Muscle of back (tissue), 3 donors: ENCODE measurements at regions not wholly inside any gene's neighbourhood (a gene's known extent, or its start where the extent isn't known, plus 50 kb on each side); places are given as distances from the start of the nearest gene placed in this dataset.

ENCODE experiments used
- DNase-seq, 3 donors: peaks; one replicate each; pipeline versions ENCODE4 v3.0.0 to v3.0.0-alpha.2; 2013

DNA sequence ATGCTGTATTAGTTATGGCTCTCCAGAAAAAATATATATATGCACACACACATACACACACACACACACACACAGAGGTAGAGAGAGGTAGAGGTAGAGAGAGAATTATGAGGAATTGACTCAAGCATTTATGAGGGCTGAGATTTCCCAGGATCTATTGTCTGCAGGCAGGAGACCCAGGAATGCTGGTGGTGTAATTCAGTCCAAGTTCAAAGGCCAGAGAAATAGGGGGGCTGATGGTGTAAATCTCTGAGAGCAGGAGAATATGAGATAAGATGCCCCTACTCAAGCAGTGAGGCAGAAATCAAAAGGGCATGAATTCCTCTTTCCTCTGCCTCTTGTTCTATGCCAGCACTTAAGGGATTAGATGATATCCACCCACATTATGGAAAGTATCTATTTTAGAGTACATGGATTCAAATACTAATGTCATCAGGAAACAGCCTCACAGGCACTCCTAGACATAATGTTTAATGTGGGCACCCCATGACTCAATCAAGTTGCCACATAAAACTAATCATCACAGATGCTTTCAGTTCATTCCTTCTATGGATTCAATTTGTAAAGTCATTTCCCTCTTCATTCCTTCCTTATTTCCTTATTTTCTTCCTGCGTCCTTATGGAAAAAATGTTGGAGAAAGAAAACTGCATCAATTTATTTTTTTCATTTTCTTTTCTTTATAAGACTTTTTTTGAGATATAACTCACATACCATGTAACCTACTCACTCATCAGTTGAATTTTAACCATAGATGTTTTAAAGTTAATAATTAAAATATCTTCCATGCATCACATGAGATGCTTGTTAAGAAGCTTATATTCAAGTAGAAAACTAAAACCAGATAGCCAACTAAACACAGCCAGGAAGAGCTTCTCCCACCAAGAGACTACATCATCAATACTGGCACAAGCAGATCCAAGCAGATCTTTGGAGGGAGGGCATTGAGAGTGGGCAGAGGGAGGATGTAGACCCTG, 406.2 kb downstream of the MBD2 start:
- no peak for DNase-seq

DNA sequence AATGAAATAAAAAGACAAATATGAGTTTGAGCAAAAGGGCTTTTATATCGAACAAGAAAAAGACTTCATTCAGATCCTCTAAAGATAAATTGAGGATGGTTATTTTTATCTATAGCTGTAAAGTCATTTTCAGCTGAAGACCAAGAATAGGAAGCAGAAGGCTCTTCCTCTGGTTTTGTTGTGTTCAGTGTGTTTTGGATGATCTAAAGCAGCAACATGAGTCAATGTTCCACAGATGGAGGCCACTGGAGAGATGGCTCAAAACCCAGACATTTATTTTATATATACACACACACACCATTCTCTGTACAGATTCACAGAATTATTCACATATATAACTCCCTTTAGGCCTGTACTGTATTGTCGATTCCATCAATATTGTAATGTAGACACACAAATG, 424.3 kb downstream of the MBD2 start:
- DNase-seq: no peak

- DNase-seq: peak in 1 of 3 donors; percentile 9
Measured at GRCh38 chr18:53799134-53799533, 425.3 kb downstream of the MBD2 start.

DNA sequence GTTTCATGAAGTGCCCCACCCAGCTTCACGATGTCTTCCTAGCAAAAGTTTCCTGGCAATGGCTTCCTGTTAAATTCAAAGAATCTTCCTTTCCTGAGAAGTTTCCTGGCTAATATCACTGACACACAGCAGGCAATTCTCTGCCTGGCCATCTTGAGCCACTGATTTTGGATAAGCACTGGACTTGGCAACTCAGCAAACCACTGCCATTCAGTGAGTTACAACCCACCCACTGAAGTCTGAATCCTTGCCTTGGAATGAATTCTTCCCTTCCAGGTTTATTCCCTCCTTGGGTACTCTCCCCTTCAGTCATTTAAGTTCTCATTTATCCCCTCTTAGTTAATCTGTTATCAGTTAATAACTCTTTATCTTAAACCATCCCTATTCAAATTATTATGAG, 426.0 kb downstream of the MBD2 start:
- DNase-seq: no peak

- DNase-seq: no peak
Measured at GRCh38 chr18:53797998-53798495, 426.4 kb downstream of the MBD2 start.

- peak; percentile 5 to 74 (median 17) for DNase-seq
Measured at GRCh38 chr18:53796040-53796729, 428.3 kb downstream of the MBD2 start.

DNA sequence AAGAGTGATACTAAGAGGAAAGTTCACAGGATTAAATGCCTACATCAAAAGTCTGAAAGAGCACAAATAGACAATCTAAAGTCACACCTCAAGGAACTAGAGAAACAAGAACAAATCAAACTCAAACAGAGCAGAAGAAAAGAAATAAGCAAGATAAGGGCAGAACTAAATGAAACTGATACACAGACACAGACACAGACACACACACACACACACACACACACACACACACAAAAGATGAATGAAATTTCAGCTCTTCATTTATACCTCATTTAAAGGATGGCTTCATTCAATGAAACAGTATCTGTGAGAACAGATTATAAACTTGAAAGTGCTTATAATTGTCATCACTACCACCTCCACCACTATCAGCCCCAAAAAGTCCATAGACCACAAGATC, 428.9 kb downstream of the MBD2 start:
- no peak for DNase-seq

DNA sequence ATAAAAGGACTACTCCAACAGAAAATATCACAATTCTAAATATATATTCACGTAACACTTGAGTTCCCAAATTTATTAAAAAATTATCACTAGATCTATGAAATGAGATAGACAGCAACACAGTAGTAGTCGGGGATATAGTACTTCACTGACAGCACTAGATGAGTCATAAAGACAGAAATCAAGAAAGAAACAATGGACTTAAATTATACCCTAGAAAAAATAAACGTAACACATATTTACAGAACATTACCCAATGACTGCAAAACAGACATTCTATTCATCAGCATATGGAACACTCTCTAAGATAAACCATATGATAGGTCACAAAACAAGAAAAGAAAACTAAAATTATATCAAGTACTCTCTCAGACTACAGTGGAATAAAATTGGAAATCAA, 429.4 kb downstream of the MBD2 start:
- no peak for DNase-seq

DNA sequence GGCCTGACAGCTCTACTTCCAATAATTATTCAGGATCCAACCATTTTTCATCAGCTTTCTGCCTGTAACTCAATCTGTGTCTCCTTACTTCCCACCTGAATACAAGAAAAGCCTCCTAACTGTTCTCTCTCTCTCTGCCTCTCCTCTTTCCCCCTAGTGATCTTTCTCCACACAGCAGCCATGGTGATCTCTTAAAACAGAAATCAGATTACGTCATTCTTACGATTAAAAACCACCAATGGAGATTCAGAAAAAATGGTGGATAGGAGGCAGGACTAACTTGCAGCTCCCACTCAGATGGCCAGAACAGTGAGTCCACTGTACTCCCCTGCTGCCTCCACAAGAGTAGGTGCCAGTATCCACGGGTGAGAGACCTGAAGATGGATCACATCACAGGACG, 431.7 kb downstream of the MBD2 start:
- no peak for DNase-seq

GRCh38 chr18:53790786-53791185, 433.7 kb downstream of the MBD2 start:
- peak in 2 of 3 donors; percentile 36 to 47 for DNase-seq

DNA sequence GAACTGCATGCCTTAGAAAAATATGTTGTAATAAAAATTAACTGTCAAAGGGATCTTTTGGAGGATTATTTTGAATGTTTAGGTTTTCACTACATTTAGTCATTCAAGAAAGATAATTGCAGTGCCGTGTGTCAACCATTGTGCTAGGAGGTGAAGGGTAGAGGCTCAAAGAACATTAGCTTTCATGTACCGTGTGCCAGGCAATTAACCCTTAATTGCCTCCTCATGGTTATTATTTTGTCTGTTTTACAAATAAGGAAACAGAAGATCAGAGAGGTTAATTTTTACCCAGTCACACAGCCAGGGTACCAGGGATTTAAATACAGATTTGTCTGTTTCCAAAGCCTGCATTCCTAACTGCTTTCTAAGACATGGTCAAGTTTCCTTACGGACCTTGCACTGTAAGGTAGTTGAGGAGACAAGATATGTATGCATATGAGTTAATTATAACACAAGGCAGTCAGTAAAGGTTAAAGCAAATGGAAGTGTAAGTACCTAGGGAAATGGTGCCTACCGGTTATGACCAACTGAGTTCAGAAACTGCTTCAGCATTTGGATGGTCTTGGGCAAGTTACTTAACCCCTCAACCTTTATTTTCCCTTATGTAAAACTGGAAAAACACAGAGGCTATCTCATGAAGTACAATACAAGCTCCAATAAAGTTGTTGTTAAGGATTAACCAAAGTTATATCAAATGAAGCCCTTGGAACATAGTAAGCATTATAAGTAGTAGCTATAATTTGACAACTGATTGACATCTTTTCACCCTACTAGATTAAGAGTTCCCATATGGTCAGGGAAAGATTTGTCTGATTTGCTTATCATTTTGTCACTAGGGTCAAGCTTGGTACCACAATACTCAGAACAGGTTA, 434.9 kb downstream of the MBD2 start:
- no peak for DNase-seq

- no peak for DNase-seq
Measured at GRCh38 chr18:53785811-53786210, 438.7 kb downstream of the MBD2 start.

GRCh38 chr18:53784253-53784652, 440.2 kb downstream of the MBD2 start:
- DNase-seq: no peak

DNA sequence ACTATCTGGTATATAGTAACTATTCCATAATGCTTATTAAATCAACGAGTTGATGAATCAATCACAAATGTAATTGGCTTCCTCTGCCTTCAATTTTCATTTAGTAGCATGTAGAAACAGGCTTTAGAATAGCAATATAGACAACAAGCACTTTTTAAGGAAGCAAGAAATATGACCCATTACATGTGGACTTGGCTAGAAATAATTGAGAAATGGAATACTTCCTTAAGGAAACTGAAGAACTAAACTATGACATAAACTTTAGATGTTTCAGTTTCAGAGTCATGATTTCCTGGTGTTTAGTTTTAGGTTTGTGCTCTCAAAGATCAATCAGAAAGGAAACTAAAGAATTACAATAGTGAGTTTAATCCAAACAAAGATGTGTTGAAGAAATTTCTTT, 443.8 kb downstream of the MBD2 start:
- no peak for DNase-seq

DNA sequence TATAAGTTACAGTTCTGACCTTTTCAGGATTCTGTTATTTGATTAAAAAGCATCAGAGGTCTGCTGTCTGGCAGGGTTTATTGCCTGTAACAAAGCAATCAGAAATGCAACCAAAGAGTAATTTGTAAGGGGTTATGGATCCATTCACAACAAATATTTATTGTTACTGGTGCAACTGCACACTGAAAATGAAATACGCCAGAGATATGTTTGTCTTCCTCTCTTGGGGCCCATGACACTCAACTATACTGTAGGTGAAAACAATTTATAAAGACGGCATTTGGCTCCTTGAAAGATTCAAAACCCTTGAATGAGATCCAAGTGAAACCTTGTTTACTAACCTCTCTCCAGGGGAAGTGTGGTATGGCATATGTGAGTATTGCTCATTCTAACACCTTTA, 452.2 kb downstream of the MBD2 start:
- DNase-seq: no peak

GRCh38 chr18:53771664-53772063, 452.8 kb downstream of the MBD2 start:
- no peak for DNase-seq

GRCh38 chr18:53765211-53765610, 459.3 kb downstream of the MBD2 start:
- no peak for DNase-seq

DNA sequence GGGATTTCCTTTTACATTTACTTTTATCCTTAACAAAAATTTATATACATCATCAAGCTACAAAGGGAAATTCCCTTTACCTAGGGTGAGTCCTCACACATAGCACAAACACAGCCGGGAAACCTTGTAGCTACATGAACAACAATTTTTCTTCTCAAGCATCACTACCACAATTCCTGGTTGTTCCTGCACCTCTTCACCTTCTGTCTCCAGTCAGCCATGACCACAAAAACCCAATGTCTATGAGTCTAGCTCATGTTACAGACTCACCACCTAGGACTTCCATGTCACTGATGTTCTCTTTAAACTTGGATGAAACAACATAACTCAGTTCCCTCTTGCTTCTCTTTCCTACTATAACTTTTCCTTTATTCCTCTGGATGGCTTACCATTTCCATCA, 460.4 kb downstream of the MBD2 start:
- DNase-seq: no peak

DNA sequence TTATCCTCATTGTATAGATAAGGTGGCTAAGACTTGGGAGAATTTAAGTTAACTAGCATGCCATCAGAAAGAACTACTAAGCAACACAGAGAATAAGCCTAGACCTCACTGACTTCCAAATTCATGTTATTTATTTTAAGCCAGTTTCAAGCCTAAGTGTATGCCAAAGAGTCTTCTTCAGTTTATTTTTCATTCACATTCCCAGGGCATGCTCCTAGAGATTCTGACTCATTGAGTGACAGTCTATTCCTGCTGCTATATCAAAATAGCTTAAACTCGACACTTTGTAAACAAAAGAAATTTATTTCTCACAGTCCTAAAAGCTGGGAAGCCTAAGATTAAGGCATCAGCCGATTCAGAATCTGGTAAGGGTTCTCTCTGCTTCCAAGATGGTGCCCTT, 467.1 kb downstream of the MBD2 start:
- DNase-seq: no peak

- DNase-seq: no peak
Measured at GRCh38 chr18:53756610-53756972, 467.9 kb downstream of the MBD2 start.

- DNase-seq: no peak
Measured at GRCh38 chr18:53755914-53756609, 468.4 kb downstream of the MBD2 start.
